Panc1 (cell line): ENCODE measurements at regions not wholly inside any gene's neighbourhood (a gene's known extent, or its start where the extent isn't known, plus 50 kb on each side); places are given as distances from the start of the nearest gene placed in this dataset.

Experiments
- POLR2AphosphoS5 ChIP-seq: IDR thresholded peaks from 2 replicates; pipeline ENCODE4 v1.6.1; 2012; ENCODE audit warnings: mild to moderate bottlenecking, low read depth, low read length, moderate library complexity
- TF ChIP-seq, protein P1 (sequence below): fragments of 450-650 bp; IDR thresholded peaks from 2 replicates; pipeline ENCODE4 v1.5.1; 2017; ENCODE audit warnings: mild to moderate bottlenecking
- TF ChIP-seq, protein P2 (sequence below), 2 experiments: IDR thresholded peaks; 2 replicates each; pipeline ENCODE4 v1.6.1; 2011 to 2012; ENCODE audit warnings: low read depth in 2 of 2, control low read depth in 1 of 2, low read length in 1 of 2, mild to moderate bottlenecking in 1 of 2, moderate library complexity in 1 of 2; ENCODE audit not compliant: insufficient read depth in 1 of 2

DNA sequence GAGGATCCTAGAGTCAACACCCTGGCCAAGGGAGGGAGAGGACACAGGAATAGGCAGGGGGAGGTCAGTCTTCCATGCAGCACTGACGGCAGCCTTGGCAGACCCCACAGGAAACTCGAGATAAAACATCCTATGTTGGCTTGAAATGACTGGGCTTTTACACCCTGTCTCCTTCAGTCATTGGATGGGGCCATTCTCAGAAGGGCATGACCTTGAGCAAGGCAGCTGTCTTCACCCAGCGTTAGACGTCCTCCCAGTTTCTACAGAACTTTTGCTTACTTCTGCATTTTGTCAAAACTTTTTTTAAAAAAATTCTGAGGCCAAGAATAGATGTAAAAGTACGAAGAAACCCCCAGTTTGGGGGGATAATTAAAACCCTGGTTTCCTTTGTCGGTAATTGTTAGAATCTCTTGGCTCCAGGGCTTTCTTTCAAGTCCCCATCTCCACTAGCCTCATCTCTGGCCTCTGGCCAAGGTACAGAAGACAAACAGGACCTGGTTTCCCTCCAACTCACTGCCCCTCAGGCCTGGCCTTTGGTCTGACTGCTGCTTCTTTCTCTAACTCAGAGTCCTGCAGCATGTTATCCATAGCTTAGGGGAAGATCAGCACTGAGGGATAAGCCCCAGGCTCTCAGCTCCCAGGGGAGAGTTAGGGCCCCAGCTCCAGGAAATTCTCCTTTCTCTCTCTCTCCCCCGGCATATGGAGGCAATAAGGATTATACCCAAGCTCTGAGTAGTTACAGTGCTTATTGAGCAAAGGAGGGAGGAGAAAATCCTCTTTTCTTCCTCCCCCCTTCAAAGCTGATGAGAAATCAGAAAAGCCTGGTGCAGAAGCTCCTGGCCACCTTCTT, 51.6 kb upstream of the KCND3 start:
- TF ChIP-seq, protein P1, sequence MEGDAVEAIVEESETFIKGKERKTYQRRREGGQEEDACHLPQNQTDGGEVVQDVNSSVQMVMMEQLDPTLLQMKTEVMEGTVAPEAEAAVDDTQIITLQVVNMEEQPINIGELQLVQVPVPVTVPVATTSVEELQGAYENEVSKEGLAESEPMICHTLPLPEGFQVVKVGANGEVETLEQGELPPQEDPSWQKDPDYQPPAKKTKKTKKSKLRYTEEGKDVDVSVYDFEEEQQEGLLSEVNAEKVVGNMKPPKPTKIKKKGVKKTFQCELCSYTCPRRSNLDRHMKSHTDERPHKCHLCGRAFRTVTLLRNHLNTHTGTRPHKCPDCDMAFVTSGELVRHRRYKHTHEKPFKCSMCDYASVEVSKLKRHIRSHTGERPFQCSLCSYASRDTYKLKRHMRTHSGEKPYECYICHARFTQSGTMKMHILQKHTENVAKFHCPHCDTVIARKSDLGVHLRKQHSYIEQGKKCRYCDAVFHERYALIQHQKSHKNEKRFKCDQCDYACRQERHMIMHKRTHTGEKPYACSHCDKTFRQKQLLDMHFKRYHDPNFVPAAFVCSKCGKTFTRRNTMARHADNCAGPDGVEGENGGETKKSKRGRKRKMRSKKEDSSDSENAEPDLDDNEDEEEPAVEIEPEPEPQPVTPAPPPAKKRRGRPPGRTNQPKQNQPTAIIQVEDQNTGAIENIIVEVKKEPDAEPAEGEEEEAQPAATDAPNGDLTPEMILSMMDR: no peak
- TF ChIP-seq POLR2AphosphoS5: no peak
- TF ChIP-seq, protein P2, sequence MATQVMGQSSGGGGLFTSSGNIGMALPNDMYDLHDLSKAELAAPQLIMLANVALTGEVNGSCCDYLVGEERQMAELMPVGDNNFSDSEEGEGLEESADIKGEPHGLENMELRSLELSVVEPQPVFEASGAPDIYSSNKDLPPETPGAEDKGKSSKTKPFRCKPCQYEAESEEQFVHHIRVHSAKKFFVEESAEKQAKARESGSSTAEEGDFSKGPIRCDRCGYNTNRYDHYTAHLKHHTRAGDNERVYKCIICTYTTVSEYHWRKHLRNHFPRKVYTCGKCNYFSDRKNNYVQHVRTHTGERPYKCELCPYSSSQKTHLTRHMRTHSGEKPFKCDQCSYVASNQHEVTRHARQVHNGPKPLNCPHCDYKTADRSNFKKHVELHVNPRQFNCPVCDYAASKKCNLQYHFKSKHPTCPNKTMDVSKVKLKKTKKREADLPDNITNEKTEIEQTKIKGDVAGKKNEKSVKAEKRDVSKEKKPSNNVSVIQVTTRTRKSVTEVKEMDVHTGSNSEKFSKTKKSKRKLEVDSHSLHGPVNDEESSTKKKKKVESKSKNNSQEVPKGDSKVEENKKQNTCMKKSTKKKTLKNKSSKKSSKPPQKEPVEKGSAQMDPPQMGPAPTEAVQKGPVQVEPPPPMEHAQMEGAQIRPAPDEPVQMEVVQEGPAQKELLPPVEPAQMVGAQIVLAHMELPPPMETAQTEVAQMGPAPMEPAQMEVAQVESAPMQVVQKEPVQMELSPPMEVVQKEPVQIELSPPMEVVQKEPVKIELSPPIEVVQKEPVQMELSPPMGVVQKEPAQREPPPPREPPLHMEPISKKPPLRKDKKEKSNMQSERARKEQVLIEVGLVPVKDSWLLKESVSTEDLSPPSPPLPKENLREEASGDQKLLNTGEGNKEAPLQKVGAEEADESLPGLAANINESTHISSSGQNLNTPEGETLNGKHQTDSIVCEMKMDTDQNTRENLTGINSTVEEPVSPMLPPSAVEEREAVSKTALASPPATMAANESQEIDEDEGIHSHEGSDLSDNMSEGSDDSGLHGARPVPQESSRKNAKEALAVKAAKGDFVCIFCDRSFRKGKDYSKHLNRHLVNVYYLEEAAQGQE (IDR thresholded peaks at IDR 0.05; ENCODE audit: insufficient read depth in 1 of 2, low read depth in 2 of 2, low read length in 1 of 2): no peak
